CD4-positive, alpha-beta T cell (primary cell): ENCODE measurements at regions not wholly inside any gene's neighbourhood (a gene's known extent, or its start where the extent isn't known, plus 50 kb on each side); places are given as distances from the start of the nearest gene placed in this dataset.

Experiments used
- ATAC-seq: fragments of 200-7000 bp; cut with Tn5 transposase; one replicate; pipeline ENCODE4 v1.10.0; 2022; ENCODE audit warnings: mild to moderate bottlenecking; ENCODE audit not compliant: poor library complexity
- CTCF ChIA-PET: fragments of 350-600 bp; sonication (Branson Sonifier 250); formaldehyde crosslinking; loops from one replicate; lab custom pipeline; 2021; ENCODE audit warnings: antibody characterized with exemption, inconsistent platforms; lab: Charles Lee
- POLR2A ChIA-PET: fragments of 350-600 bp; sonication (Branson Sonifier 250); formaldehyde crosslinking; loops from one replicate; lab custom pipeline; 2021; ENCODE audit warnings: antibody characterized with exemption, inconsistent platforms; lab: Charles Lee
- DNase-seq, 14 experiments: peaks; one replicate each; pipeline ENCODE4 v3.0.0-alpha.2; 2013 to 2020; ENCODE audit warnings: mixed read lengths in 2 of 14
- H3K27ac ChIP-seq, 2 donors: one replicate each; pipeline versions ENCODE4 v1.5.1 to v1.7.0; 2013; ENCODE audit warnings: low read length in 2 of 2, low read depth in 1 of 2, mild to moderate bottlenecking in 1 of 2
- H3K27me3 ChIP-seq, 2 experiments: 1 replicate in 1 of 2; 2 replicates in 1 of 2; pipeline versions ENCODE4 v1.6.1 to v1.7.0; 2013; ENCODE audit warnings: low read length in 2 of 2, control low read depth in 1 of 2, mild to moderate bottlenecking in 1 of 2, moderate library complexity in 1 of 2; ENCODE audit not compliant: insufficient read depth in 2 of 2, control insufficient read depth in 1 of 2
- H3K36me3 ChIP-seq: one replicate; pipeline ENCODE4 v1.6.1; 2013; ENCODE audit warnings: low read length, control low read depth; ENCODE audit not compliant: insufficient read depth
- H3K4me1 ChIP-seq: one replicate; pipeline ENCODE4 v1.6.1; 2013; ENCODE audit warnings: low read length, control low read depth; ENCODE audit not compliant: insufficient read depth
- H3K4me3 ChIP-seq: one replicate; pipeline ENCODE4 v1.5.1; 2013; ENCODE audit warnings: mild to moderate bottlenecking, low read length, moderate library complexity
- H3K9me3 ChIP-seq, 2 experiments: 1 replicate in 1 of 2; 2 replicates in 1 of 2; pipeline versions ENCODE4 v1.6.1 to v1.7.0; 2013; ENCODE audit warnings: low read length in 2 of 2, mild to moderate bottlenecking in 2 of 2, control low read depth in 1 of 2, moderate library complexity in 1 of 2; ENCODE audit not compliant: control insufficient read depth in 1 of 2, insufficient read depth in 1 of 2
- H3K27ac Mint-ChIP-seq: one replicate; pipeline ENCODE4 v1.8.0; 2020; ENCODE audit warnings: mixed read lengths
- H3K27me3 Mint-ChIP-seq: one replicate; pipeline ENCODE4 v1.8.0; 2021; ENCODE audit warnings: mixed read lengths
- H3K36me3 Mint-ChIP-seq: one replicate; pipeline ENCODE4 v1.8.0; 2021; ENCODE audit warnings: low read depth, mixed read lengths
- H3K4me1 Mint-ChIP-seq: one replicate; pipeline ENCODE4 v1.8.0; 2021; ENCODE audit warnings: low read depth, mixed read lengths
- H3K4me3 Mint-ChIP-seq: one replicate; pipeline ENCODE4 v1.8.0; 2020; ENCODE audit warnings: mild to moderate bottlenecking, mixed read lengths
- H3K9me3 Mint-ChIP-seq: one replicate; pipeline ENCODE4 v1.8.0; 2020; ENCODE audit warnings: mixed read lengths
- CTCF ChIP-seq: fragments of 200-600 bp; IDR thresholded peaks from one replicate; pipeline ENCODE4 v1.8.0; 2022; ENCODE audit warnings: antibody characterized with exemption, mild to moderate bottlenecking
- intact Hi-C, 2 experiments: fragments of 100-400 bp; cut with DNase I in 1 of 2; cut with micrococcal nuclease in 1 of 2; formaldehyde crosslinking; loops; one replicate each; pipeline versions ENCODE4 v1.15.1 to v1.9.0; 2023 to 2025; cut with DNase I, micrococcal nuclease

GRCh38 chr22:49066619-49067018 lies 761.1 kb downstream of the BRD1 start:
- DNase-seq (no peak), ATAC-seq (no peak)
- no peak overlapping the region for H3K4me3 Mint-ChIP-seq
- no peak overlapping the region for H3K4me3 ChIP-seq
- no peaks in the 10 kb centered on the region for H3K9me3 Mint-ChIP-seq
- no peaks in the 10 kb centered on the region for H3K36me3 Mint-ChIP-seq
- H3K4me1 Mint-ChIP-seq: no peaks in the 10 kb centered on the region
- H3K27ac Mint-ChIP-seq: no peak overlapping the region
- H3K27me3 Mint-ChIP-seq: peaks cover 22% of the 10 kb centered on the region
- no peaks in the 10 kb centered on the region for H3K9me3 ChIP-seq
- H3K4me1 ChIP-seq: no peaks in the 10 kb centered on the region
- peaks cover 8 to 15% of the 10 kb centered on the region in 2 experiments for H3K27me3 ChIP-seq
- POLR2A ChIA-PET: no interaction called here
- H3K36me3 ChIP-seq: no peaks in the 10 kb centered on the region
- CTCF ChIA-PET: no interaction called here
- intact Hi-C loops: no loop called here
- no peak for TF ChIP-seq CTCF
- no peak overlapping the region for H3K27ac ChIP-seq

- H3K4me1 Mint-ChIP-seq: no peaks in the 10 kb centered on the region
These were observed 762.8 kb downstream of the BRD1 start for GRCh38 chr22:49064836-49065235.

GRCh38 chr22:49063545-49063890 lies 764.2 kb downstream of the BRD1 start:
- Histone ChIP-seq H3K4me1 (no peaks in the 10 kb centered on the region), H3K36me3 (no peaks in the 10 kb centered on the region), H3K9me3 (no peaks in the 10 kb centered on the region), H3K4me3 (no peak overlapping the region), H3K27ac (no peak overlapping the region), H3K27me3 (peaks cover 8 to 17% of the 10 kb centered on the region in 2 experiments)
- Mint-ChIP-seq H3K4me1 (no peaks in the 10 kb centered on the region), H3K9me3 (no peaks in the 10 kb centered on the region), H3K27ac (no peak overlapping the region), H3K4me3 (no peak overlapping the region), H3K27me3 (peaks cover 38% of the 10 kb centered on the region), H3K36me3 (no peaks in the 10 kb centered on the region)
- TF ChIP-seq CTCF: no peak
- POLR2A ChIA-PET: no interaction called here
- intact Hi-C loops: no loop called here
- DNase-seq: no peak
- ATAC-seq: no peak
- CTCF ChIA-PET: no interaction called here

More at GRCh38 chr22:49064836-49065235, 762.8 kb downstream of the BRD1 start:
- H3K27ac ChIP-seq: no peak overlapping the region
- Mint-ChIP-seq H3K27me3 (peaks cover 36% of the 10 kb centered on the region), H3K4me3 (no peak overlapping the region), H3K9me3 (no peaks in the 10 kb centered on the region), H3K36me3 (no peaks in the 10 kb centered on the region), H3K27ac (no peak overlapping the region)
- H3K4me3 ChIP-seq: no peak overlapping the region
- no peak for TF ChIP-seq CTCF
- no peaks in the 10 kb centered on the region for H3K4me1 ChIP-seq
- no peak for ATAC-seq
- H3K36me3 ChIP-seq: no peaks in the 10 kb centered on the region
- H3K27me3 ChIP-seq: peaks cover 8 to 16% of the 10 kb centered on the region in 2 experiments
- no peak for DNase-seq
- POLR2A ChIA-PET: no interaction called here
- intact Hi-C loops: no loop called here
- no peaks in the 10 kb centered on the region for H3K9me3 ChIP-seq
- CTCF ChIA-PET: no interaction called here
